NB4 (cell line): ENCODE measurements at regions not wholly inside any gene's neighbourhood (a gene's known extent, or its start where the extent isn't known, plus 50 kb on each side); places are given as distances from the start of the nearest gene placed in this dataset.

Experiments used
- DNase-seq: peaks from one replicate; pipeline ENCODE4 v3.0.0; 2010; ENCODE audit warnings: low read depth
- H3K4me3 ChIP-seq: one replicate; pipeline ENCODE4 v1.5.1; 2011; ENCODE audit warnings: mild to moderate bottlenecking, low read depth, low read length, moderate library complexity
- MYC ChIP-seq: IDR thresholded peaks from 2 replicates; pipeline ENCODE4 v1.6.1; 2011; ENCODE audit warnings: low read depth, low read length
- POLR2A ChIP-seq: IDR thresholded peaks from 2 replicates; pipeline ENCODE4 v1.6.1; 2011; ENCODE audit warnings: mild to moderate bottlenecking; ENCODE audit not compliant: insufficient read length; ENCODE audit errors: extremely low read depth
- TF ChIP-seq, protein P1 (sequence below): IDR thresholded peaks from one replicate; pipeline ENCODE4 v1.5.1; 2012; ENCODE audit warnings: low read depth, low read length
- TF ChIP-seq, protein P2 (sequence below): IDR thresholded peaks from 2 replicates; pipeline ENCODE4 v1.6.1; 2011; ENCODE audit warnings: low read depth, low read length

DNA sequence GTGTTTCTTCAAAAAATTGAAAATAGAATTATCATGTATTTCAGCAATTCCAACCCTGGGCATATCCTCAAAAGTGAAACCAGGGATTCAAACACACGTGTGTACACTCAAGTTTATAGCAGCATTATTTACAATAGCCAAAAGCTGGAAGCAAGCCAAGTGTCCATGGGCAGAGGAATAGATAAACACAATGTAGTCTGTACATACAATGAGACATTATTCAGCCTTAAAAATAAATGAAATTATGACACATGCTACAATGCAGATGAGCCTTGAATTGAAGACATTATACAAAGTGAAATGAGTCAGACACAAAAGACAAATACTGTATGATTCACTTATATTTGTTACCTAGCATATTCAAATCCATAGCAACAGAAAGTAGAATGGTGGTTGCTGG, 853.4 kb downstream of the STIM2 start:
- DNase-seq = no peak
- TF ChIP-seq, protein P1, sequence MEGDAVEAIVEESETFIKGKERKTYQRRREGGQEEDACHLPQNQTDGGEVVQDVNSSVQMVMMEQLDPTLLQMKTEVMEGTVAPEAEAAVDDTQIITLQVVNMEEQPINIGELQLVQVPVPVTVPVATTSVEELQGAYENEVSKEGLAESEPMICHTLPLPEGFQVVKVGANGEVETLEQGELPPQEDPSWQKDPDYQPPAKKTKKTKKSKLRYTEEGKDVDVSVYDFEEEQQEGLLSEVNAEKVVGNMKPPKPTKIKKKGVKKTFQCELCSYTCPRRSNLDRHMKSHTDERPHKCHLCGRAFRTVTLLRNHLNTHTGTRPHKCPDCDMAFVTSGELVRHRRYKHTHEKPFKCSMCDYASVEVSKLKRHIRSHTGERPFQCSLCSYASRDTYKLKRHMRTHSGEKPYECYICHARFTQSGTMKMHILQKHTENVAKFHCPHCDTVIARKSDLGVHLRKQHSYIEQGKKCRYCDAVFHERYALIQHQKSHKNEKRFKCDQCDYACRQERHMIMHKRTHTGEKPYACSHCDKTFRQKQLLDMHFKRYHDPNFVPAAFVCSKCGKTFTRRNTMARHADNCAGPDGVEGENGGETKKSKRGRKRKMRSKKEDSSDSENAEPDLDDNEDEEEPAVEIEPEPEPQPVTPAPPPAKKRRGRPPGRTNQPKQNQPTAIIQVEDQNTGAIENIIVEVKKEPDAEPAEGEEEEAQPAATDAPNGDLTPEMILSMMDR = no peak
- no peak for TF ChIP-seq POLR2A
- TF ChIP-seq, protein P2, sequence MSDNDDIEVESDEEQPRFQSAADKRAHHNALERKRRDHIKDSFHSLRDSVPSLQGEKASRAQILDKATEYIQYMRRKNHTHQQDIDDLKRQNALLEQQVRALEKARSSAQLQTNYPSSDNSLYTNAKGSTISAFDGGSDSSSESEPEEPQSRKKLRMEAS = no peak
- no peak for TF ChIP-seq MYC
- H3K4me3 ChIP-seq = no peak overlapping the region

DNA sequence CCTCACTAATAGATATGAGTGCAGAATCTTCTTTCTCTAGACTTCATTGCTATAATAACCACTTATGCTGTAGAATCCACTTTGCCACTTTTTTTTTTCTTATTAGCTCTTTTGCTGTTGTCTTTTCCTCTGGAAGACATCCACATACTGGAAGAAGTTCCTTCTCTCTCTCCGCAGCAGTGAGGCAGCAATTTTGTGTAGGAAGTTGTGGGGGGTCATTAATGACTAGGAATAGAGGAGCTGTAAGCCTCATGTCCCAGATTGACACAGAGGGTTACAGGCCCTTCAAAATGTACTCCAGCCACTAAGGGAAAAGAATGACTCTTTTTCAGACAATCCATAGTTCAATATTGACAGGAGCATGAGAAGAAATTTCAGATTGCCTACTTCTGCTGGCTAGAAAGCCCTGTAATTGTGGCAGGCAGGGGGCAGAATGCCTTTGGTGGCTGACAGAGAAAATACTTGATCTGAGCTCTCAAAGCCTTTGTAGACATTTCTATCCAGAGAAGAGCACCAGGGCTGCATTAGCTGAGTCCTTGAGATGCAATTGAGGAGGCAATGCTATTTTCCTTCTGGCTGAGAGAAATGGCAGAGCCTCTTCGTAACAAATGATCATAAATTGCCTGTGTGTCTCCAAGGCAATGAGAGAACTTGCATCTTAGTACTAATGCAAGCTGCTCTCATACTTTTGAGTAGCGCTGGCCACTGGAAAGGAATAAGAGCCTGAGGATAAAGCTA, 856.2 kb downstream of the STIM2 start:
- no peak overlapping the region for H3K4me3 ChIP-seq
- DNase-seq = no peak
- TF ChIP-seq, protein P2 = no peak
- TF ChIP-seq, protein P1 = no peak
- TF ChIP-seq MYC (no peak), POLR2A (no peak)

DNA sequence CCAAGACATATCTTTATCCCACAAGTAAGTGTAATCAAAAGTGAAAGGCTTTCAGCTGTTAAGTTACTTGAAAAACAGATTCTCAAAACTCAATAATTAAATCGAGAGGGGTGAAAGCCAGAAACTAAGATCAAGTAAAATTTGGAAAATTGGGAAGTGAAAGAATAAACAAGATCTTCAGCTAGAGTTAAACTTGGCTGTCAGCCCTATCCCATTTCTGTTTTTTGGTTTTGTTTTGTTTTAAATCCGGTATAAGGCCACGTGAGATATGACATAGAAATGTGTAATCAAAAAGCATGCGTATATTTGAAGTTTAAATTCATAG, 856.8 kb downstream of the STIM2 start:
- DNase-seq = no peak
- TF ChIP-seq POLR2A (no peak), MYC (no peak)
- TF ChIP-seq, protein P1 = no peak
- TF ChIP-seq, protein P2 = no peak
- no peak overlapping the region for H3K4me3 ChIP-seq

DNA sequence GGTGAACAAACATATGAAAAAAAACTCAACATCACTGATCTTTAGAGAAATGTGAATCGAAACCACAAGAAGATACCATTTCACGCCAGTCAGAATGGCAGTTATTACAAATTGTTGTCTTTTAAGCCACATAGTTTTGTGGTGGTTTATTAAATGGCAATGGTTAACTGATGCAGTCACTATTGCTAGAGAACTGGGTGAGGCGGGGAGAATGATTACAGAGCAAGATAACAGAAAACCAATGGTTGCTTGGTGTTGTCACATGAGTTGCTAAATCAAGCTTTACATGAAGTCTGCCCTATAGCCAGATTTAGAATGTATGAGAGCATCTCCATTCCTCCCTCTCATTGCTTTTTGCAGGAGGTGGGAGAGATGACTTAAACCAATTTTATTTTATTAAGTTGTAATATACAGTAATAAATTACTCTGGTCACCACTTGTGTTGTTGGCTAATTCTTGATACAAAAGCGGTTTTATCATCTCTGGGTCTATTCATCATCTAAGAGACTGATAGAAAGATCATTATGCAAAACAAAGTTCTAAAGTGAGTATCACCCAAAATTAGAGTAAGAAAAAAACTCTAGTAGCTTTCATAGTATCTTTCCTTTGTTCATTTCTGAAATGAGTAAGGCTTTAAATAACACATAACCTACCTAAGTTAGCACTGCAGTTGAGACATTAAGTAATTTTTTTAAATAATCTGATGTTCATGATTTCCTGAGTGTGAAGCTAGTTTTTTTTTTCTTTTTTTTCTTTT, 859.5 kb downstream of the STIM2 start:
- no peak overlapping the region for H3K4me3 ChIP-seq
- TF ChIP-seq, protein P2 = no peak
- TF ChIP-seq POLR2A = no peak
- no peak for TF ChIP-seq MYC
- TF ChIP-seq, protein P1 = no peak
- no peak for DNase-seq

DNA sequence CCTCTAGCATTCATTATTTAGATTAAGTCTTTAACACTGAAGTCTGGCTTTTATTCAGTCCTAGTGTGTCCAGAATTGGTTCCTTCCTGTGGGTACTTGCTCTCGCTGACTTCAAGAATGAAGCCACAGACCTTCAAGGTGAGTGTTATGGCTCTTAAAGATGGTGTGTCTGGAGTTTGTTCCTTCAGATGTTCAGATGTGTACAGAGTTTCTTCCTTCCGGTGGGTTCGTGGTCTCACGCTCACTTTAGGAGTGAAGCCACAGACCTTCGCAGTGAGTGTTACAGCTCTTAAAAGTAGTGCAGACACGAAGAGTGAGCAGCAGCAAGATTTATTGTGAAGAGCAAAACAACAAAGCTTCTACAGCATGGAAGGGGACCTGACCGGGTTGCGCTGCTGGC, 860.6 kb downstream of the STIM2 start:
- TF ChIP-seq POLR2A = no peak
- no peak overlapping the region for H3K4me3 ChIP-seq

DNA sequence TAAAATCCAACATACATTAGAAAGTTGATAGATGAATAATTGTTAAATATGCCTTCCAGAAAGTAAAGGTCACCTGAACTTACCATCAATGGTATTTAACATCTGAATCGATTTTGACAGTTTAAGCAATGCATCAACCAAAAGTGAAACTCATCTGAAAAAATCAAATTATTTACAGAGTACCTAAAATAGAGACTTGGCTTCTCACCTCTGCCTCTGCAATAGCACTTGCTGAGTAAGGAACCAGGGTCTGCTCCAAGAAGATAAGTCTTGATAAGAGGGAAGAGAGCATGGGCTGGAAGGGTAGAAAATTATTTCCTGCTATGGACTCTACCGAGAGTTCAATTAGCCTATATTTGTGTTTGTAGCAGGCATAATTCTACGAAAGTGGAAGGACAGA, 868.3 kb downstream of the STIM2 start:
- TF ChIP-seq, protein P2 = no peak
- no peak for TF ChIP-seq POLR2A
- TF ChIP-seq, protein P1 = no peak
- no peak for TF ChIP-seq MYC
- no peak overlapping the region for H3K4me3 ChIP-seq
- DNase-seq = no peak

More for the DNA sequence above, 860.6 kb downstream of the STIM2 start:
- no peak for DNase-seq
